ENCODE measurements at regions not wholly inside any gene's neighbourhood (a gene's known extent, or its start where the extent isn't known, plus 50 kb on each side); places are given as distances from the start of the nearest gene placed in this dataset.

DNA sequence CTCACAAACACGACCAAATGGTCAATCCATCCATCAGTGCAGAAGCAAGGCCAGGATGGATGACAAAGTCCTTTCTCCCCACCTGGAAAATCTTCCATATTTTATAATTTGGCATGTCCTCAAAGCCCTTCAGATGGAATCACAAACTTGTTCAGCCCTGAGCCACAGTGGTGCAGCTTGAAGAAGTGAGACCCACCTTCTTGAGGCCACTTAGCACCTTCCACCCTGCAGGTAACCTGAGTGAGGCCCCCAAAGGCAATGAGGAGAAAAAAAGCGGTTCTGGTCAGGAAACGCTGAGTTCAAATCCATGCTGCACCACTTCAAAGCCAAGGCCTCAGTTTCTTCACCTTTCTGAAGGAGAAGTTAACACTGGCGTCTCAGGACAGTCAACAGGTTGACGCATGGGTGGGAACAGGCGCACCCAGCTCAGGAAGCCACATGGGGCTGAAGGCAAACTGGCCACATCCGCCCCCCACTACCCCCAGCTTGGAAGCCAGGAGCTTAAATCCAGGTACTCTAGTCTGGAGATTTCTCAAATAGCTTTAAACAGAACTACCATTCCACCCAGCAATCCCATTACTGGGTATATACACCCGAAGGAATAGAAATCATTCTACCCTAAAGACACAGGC, 320.4 kb downstream of the BCL11B start:
- DNase-seq (no peak), FAIRE-seq (no peak)
- Histone ChIP-seq H3K4me3 (ENCODE audit: low read depth in 1 of 3, low read length in 3 of 3) (no peak overlapping the region), H3K27me3 (ENCODE audit: control insufficient read depth in 3 of 3, insufficient read depth in 3 of 3, low read length in 3 of 3) (no peaks in the 10 kb centered on the region), H3K36me3 (ENCODE audit: control insufficient read depth in 3 of 3, insufficient read depth in 2 of 3, low read depth in 1 of 3, low read length in 3 of 3) (no peaks in the 10 kb centered on the region), H3K27ac (ENCODE audit: low read depth in 1 of 3, low read length in 2 of 3) (no peak overlapping the region), H3K4me1 (ENCODE audit: control insufficient read depth in 3 of 3, insufficient read depth in 2 of 3, low read depth in 1 of 3, low read length in 2 of 3) (peaks cover 0 to 4% (median 0%) of the 10 kb centered on the region in 3 donors), H3K9me3 (ENCODE audit: control insufficient read depth in 2 of 2, insufficient read depth in 1 of 2, low read depth in 1 of 2, low read length in 1 of 2) (no peaks in the 10 kb centered on the region)
- WGBS, 3 donors = 92 to 96% (median 93%) methylated on average over 8 of the region's 8 CpGs

DNA sequence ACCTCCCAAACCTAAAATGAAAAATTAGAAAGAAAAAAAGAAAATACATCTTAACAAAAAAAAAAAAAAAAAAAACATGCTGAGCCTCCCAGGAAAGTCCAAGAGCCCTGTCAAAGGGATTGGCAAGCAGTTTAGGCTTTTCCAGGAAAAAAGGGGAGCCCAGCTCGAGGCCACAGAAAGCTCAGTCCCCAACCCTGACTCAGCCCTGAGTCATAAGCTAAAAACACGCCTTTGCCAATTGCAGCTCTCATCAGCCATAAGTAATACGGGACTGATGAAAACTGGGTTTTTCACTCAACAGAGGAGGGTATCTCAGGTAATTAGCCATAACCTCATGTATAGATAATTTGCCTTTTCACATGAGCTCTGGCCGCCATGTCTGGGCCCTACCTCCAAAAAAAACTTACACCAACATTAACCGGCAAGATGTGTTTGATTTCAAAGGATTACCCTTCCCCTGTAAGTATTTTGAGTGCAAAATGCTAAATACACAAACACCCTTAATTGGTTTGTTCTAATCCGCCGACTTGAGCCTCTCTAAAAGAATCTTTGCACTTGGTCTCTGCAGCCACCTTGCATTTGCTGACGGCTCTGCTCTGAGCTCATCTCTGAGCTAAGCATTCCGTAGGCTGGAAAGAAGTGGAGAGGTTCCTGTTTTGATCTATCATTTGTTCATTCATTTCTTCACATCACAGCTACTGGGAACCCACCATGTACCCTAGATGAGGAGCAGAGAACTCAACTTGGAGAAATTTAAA, 319.2 kb downstream of the BCL11B start:
- H3K27ac ChIP-seq (ENCODE audit: low read depth in 1 of 3, low read length in 2 of 3) = no peak overlapping the region
- no peak for DNase-seq

DNA sequence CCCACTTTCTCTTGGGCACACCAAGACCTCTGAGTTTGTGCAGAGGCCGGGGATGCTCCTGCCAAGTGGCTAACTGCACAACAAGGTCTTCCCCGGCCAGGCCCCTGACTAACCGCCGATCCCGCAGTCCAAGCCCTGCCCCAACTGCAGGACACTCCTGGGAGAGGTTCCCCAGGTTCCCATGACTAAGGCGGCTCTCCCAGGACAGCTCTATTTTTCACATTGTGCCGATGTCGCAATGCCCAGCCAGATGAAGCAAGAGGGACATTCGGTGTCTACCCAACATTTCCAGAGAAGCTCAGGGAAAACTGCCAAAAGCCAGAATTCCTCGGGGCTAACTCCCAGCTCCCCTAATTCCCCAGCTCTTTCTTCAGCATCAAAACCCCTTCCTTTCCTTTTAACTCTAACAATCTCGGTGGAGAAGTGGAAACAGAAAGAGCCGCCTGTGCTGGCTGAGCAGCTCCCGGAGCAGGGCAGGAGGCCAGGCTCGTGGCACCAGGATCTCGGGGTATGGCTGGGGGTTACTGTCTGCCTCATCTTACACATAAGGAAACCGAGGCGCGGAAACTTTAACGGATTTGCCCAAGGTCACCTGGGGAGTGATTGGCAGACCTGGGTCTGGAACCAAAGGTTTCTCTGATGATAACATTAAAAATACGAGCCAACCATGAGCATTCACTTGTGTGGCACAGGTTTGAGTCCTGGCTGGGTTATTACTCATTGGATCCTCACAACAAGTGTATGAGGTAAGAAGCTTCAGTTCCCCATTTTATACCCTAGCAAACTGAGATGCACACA, 318.2 kb downstream of the BCL11B start:
- FAIRE-seq = no peak
- H3K27me3 ChIP-seq (ENCODE audit: control insufficient read depth in 3 of 3, insufficient read depth in 3 of 3, low read length in 3 of 3) = no peaks in the 10 kb centered on the region
- DNase-seq = no peak
- no peak overlapping the region for H3K4me3 ChIP-seq (ENCODE audit: low read depth in 1 of 3, low read length in 3 of 3)
- H3K4me1 ChIP-seq (ENCODE audit: control insufficient read depth in 3 of 3, insufficient read depth in 2 of 3, low read depth in 1 of 3, low read length in 2 of 3) = no peaks in the 10 kb centered on the region
- no peaks in the 10 kb centered on the region for H3K9me3 ChIP-seq (ENCODE audit: control insufficient read depth in 2 of 2, insufficient read depth in 1 of 2, low read depth in 1 of 2, low read length in 1 of 2)
- H3K36me3 ChIP-seq (ENCODE audit: control insufficient read depth in 3 of 3, insufficient read depth in 2 of 3, low read depth in 1 of 3, low read length in 3 of 3) = no peaks in the 10 kb centered on the region
- 77 to 80% (median 80%) methylated on average over 20 of the region's 20 CpGs for WGBS, 3 donors
- no peak overlapping the region for H3K27ac ChIP-seq (ENCODE audit: low read depth in 1 of 3, low read length in 2 of 3)

More for the DNA sequence above, 319.2 kb downstream of the BCL11B start:
- no peaks in the 10 kb centered on the region for H3K4me1 ChIP-seq (ENCODE audit: control insufficient read depth in 3 of 3, insufficient read depth in 2 of 3, low read depth in 1 of 3, low read length in 2 of 3)
- no peaks in the 10 kb centered on the region for H3K9me3 ChIP-seq (ENCODE audit: control insufficient read depth in 2 of 2, insufficient read depth in 1 of 2, low read depth in 1 of 2, low read length in 1 of 2)
- H3K27me3 ChIP-seq (ENCODE audit: control insufficient read depth in 3 of 3, insufficient read depth in 3 of 3, low read length in 3 of 3) = no peaks in the 10 kb centered on the region
- no peak for FAIRE-seq
- H3K36me3 ChIP-seq (ENCODE audit: control insufficient read depth in 3 of 3, insufficient read depth in 2 of 3, low read depth in 1 of 3, low read length in 3 of 3) = no peaks in the 10 kb centered on the region
- WGBS, 3 donors = 80 to 81% (median 81%) methylated on average over 9 of the region's 9 CpGs
- no peak overlapping the region for H3K4me3 ChIP-seq (ENCODE audit: low read depth in 1 of 3, low read length in 3 of 3)

DNA sequence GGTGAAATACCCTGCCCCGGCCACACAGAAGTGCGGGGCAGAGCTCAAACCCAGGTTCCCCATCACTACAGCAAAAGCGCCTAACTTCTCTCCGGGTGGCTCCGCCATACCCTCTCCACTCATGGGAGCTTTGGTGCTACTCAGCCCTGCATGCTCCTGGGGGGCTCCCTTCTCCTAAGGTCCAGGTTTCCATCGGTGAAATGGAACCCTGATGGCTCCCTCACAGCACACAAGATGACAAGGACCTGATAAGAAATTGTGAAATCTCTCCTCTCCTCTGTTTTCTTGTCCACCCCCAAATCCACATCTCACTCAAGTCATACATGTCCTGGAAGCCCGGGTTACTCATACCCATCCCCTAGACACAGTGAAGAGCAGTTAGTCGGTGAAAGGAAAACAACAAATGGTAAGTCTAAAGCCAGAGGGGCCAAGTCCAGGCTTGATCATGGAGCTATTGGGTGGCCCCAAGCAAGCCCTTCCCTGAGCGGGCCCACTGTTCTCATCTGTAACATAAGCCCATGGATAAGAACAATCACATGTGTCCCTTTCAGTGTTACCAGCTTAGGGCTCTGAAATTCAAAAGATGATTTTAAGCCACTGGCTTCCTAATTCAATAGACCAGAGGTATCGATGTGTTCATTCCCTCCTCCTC, 317.5 kb downstream of the BCL11B start:
- H3K4me3 ChIP-seq (ENCODE audit: low read depth in 1 of 3, low read length in 3 of 3) = no peak overlapping the region
- DNase-seq (no peak), FAIRE-seq (no peak)
- H3K4me1 ChIP-seq (ENCODE audit: control insufficient read depth in 3 of 3, insufficient read depth in 2 of 3, low read depth in 1 of 3, low read length in 2 of 3) = no peaks in the 10 kb centered on the region
- no peaks in the 10 kb centered on the region for H3K36me3 ChIP-seq (ENCODE audit: control insufficient read depth in 3 of 3, insufficient read depth in 2 of 3, low read depth in 1 of 3, low read length in 3 of 3)
- no peaks in the 10 kb centered on the region for H3K9me3 ChIP-seq (ENCODE audit: control insufficient read depth in 2 of 2, insufficient read depth in 1 of 2, low read depth in 1 of 2, low read length in 1 of 2)
- no peaks in the 10 kb centered on the region for H3K27me3 ChIP-seq (ENCODE audit: control insufficient read depth in 3 of 3, insufficient read depth in 3 of 3, low read length in 3 of 3)
- WGBS, 3 donors = 94 to 96% (median 96%) methylated on average over 10 of the region's 10 CpGs
- H3K27ac ChIP-seq (ENCODE audit: low read depth in 1 of 3, low read length in 2 of 3) = no peak overlapping the region

DNA sequence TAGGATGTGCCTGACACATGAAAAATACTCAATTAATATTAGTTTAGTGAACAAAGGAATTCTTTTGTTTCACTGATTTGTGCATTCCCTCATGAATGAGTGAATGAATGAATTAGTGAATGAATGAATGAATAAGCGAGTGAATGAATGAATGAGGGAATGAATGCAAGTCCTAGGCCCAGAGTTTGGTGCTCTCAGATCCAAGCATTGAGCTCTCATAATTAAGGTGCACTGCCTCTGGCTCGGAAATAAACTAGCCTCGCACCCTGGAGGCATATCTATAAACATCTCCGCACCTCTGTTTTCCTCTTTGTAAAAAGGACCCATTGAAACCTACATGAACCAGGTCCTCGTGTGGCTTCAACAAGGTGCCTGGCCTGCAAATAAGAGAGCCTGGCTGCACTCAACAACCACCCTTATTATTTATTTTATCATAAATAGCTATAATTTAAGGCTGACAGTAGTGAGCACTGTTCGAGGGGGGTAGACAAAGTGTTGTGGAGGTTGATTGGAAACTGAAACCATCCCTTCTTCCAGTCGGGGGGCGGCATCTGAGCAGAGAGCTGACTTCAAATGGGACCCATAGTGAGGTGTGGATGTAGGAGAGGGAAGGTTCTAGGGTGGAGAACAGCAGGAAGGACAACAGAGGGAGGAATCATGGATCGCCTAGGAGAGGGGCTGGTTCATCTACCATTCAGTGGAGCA, 316.8 kb downstream of the BCL11B start:
- Histone ChIP-seq H3K4me3 (ENCODE audit: low read depth in 1 of 3, low read length in 3 of 3) (no peak overlapping the region), H3K27me3 (ENCODE audit: control insufficient read depth in 3 of 3, insufficient read depth in 3 of 3, low read length in 3 of 3) (no peaks in the 10 kb centered on the region), H3K9me3 (ENCODE audit: control insufficient read depth in 2 of 2, insufficient read depth in 1 of 2, low read depth in 1 of 2, low read length in 1 of 2) (no peaks in the 10 kb centered on the region), H3K4me1 (ENCODE audit: control insufficient read depth in 3 of 3, insufficient read depth in 2 of 3, low read depth in 1 of 3, low read length in 2 of 3) (no peaks in the 10 kb centered on the region), H3K36me3 (ENCODE audit: control insufficient read depth in 3 of 3, insufficient read depth in 2 of 3, low read depth in 1 of 3, low read length in 3 of 3) (no peaks in the 10 kb centered on the region), H3K27ac (ENCODE audit: low read depth in 1 of 3, low read length in 2 of 3) (no peak overlapping the region)
- 76 to 78% (median 77%) methylated on average over 9 of the region's 9 CpGs for WGBS, 3 donors
- DNase-seq (no peak), FAIRE-seq (no peak)

DNA sequence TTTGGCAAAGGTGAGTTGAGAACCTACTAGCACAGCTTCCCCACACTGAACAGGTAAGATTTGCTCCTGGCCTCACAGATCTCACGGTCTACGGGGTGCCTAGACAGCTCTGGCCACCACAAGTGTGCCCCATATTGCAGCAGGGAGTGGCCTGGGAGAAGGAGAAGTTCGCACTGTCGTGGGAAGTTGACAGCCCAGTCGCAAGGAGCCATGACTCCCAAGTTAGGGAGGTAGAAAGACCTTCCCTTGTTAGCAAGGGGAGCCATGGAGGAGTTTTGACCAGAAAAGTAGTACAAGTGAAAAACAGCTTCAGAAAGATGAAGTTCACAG, 316.3 kb downstream of the BCL11B start:
- FAIRE-seq = no peak
- no peak overlapping the region for H3K4me3 ChIP-seq (ENCODE audit: low read depth in 1 of 3, low read length in 3 of 3)
- no peaks in the 10 kb centered on the region for H3K36me3 ChIP-seq (ENCODE audit: control insufficient read depth in 3 of 3, insufficient read depth in 2 of 3, low read depth in 1 of 3, low read length in 3 of 3)
- 86 to 95% (median 93%) methylated on average over 5 of the region's 5 CpGs for WGBS, 3 donors
- DNase-seq = no peak
- no peaks in the 10 kb centered on the region for H3K9me3 ChIP-seq (ENCODE audit: control insufficient read depth in 2 of 2, insufficient read depth in 1 of 2, low read depth in 1 of 2, low read length in 1 of 2)
- no peak overlapping the region for H3K27ac ChIP-seq (ENCODE audit: low read depth in 1 of 3, low read length in 2 of 3)
- no peaks in the 10 kb centered on the region for H3K4me1 ChIP-seq (ENCODE audit: control insufficient read depth in 3 of 3, insufficient read depth in 2 of 3, low read depth in 1 of 3, low read length in 2 of 3)
- no peaks in the 10 kb centered on the region for H3K27me3 ChIP-seq (ENCODE audit: control insufficient read depth in 3 of 3, insufficient read depth in 3 of 3, low read length in 3 of 3)

DNA sequence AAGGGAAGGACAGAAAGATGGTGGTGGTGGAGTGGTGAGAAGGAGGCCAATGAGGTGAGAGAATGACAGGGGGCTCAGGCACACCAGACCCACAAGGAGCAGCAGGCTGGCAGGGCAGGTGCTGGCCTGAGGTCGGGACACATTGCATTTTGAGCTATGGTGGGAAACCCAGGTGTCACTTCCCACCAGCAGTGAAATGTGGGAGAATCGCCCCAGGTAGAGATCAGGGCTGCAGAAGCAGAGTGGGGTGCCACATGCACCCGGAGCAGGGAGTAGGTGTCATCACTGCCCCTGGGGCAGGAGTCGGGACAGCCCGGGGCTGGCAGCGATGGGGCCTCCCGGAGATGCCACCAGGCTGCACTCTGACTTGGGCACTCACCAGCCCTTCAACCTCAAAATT, 315.8 kb downstream of the BCL11B start:
- Histone ChIP-seq H3K27ac (ENCODE audit: low read depth in 1 of 3, low read length in 2 of 3) (no peak overlapping the region), H3K27me3 (ENCODE audit: control insufficient read depth in 3 of 3, insufficient read depth in 3 of 3, low read length in 3 of 3) (no peaks in the 10 kb centered on the region), H3K4me3 (ENCODE audit: low read depth in 1 of 3, low read length in 3 of 3) (no peak overlapping the region), H3K9me3 (ENCODE audit: control insufficient read depth in 2 of 2, insufficient read depth in 1 of 2, low read depth in 1 of 2, low read length in 1 of 2) (no peaks in the 10 kb centered on the region), H3K4me1 (ENCODE audit: control insufficient read depth in 3 of 3, insufficient read depth in 2 of 3, low read depth in 1 of 3, low read length in 2 of 3) (no peaks in the 10 kb centered on the region), H3K36me3 (ENCODE audit: control insufficient read depth in 3 of 3, insufficient read depth in 2 of 3, low read depth in 1 of 3, low read length in 3 of 3) (no peaks in the 10 kb centered on the region)
- FAIRE-seq (no peak), DNase-seq (no peak)
- 89 to 96% (median 95%) methylated on average over 5 to 7 of the region's 7 CpGs for WGBS, 3 donors

DNA sequence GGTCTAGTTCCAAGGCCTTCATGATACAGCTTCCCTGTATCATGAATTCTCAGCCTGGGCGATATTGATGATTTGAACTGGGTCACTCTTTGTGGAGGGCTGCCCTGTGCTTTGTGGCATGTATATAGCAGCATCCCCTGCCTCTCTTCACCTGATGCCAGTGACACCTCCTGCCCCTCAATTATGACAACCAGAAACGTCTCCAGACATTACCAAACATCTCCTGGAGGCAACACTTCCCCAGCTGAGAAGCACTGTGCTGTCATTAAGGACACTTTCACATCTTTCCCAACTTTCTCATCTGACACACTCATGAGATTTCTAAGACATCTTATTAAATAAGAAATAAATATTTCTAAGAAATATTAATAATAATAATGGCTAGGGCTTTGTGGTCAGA, 315.3 kb downstream of the BCL11B start:
- Histone ChIP-seq H3K27me3 (ENCODE audit: control insufficient read depth in 3 of 3, insufficient read depth in 3 of 3, low read length in 3 of 3) (no peaks in the 10 kb centered on the region), H3K9me3 (ENCODE audit: control insufficient read depth in 2 of 2, insufficient read depth in 1 of 2, low read depth in 1 of 2, low read length in 1 of 2) (no peaks in the 10 kb centered on the region), H3K36me3 (ENCODE audit: control insufficient read depth in 3 of 3, insufficient read depth in 2 of 3, low read depth in 1 of 3, low read length in 3 of 3) (no peaks in the 10 kb centered on the region), H3K27ac (ENCODE audit: low read depth in 1 of 3, low read length in 2 of 3) (no peak overlapping the region), H3K4me1 (ENCODE audit: control insufficient read depth in 3 of 3, insufficient read depth in 2 of 3, low read depth in 1 of 3, low read length in 2 of 3) (no peaks in the 10 kb centered on the region), H3K4me3 (ENCODE audit: low read depth in 1 of 3, low read length in 3 of 3) (no peak overlapping the region)
- DNase-seq = no peak
- no peak for FAIRE-seq
- 80 to 85% (median 84%) methylated on average over 2 of the region's 2 CpGs for WGBS, 3 donors
